ENCODE measurements at regions not wholly inside any gene's neighbourhood (a gene's known extent, or its start where the extent isn't known, plus 50 kb on each side); places are given as distances from the start of the nearest gene placed in this dataset.
"Not testable (repeated sequence)": the region's sequence is repeated elsewhere in the genome, so short reads cannot be mapped to it uniquely, and the experiment has no call there.

- no peaks in the 10 kb centered on the region for H3K4me1 Mint-ChIP-seq
- Histone ChIP-seq H3K4me3 (ENCODE audit: control insufficient read depth in 1 of 2, extremely low read depth in 1 of 2, low read length in 1 of 2) (no peak overlapping the region), H3K4me1 (ENCODE audit: control insufficient read depth in 1 of 2, extremely low read depth in 1 of 2, insufficient read depth in 2 of 2, low read length in 2 of 2) (no peaks in the 10 kb centered on the region), H3K27ac (ENCODE audit: low read length) (no peak overlapping the region), H3K36me3 (ENCODE audit: control insufficient read depth in 2 of 2, extremely low read depth in 1 of 2, insufficient read depth in 1 of 2, low read length in 1 of 2) (no peaks in the 10 kb centered on the region), H3K9me3 (no peaks in the 10 kb centered on the region), H3K27me3 (replicated peaks in 1 of 2; ENCODE audit: control insufficient read depth in 2 of 2, extremely low read depth in 1 of 2, insufficient read depth in 2 of 2, low read length in 1 of 2) (no peaks in the 10 kb centered on the region)
- no peak for ATAC-seq (replicated peaks in 1 of 4)
- H3K9me3 Mint-ChIP-seq = peaks cover 5 to 6% (median 5%) of the 10 kb centered on the region in 3 donors
- no peak overlapping the region for H3K4me3 Mint-ChIP-seq
- DNase-seq = no peak
- POLR2A ChIA-PET = no interaction called here
- H3K27ac Mint-ChIP-seq = no peak overlapping the region
- no peaks in the 10 kb centered on the region for H3K27me3 Mint-ChIP-seq
- H3K36me3 Mint-ChIP-seq = no peaks in the 10 kb centered on the region
- no CpG with 5 or more reads among the region's 4 CpGs for WGBS (ENCODE audit: insufficient coverage)
- CTCF ChIA-PET = no interaction called here
Observed at GRCh38 chr4:64682946-64683345, 273.7 kb upstream of the TECRL start.

- Histone ChIP-seq H3K9me3 (no peaks in the 10 kb centered on the region), H3K36me3 (ENCODE audit: control insufficient read depth in 2 of 2, extremely low read depth in 1 of 2, insufficient read depth in 1 of 2, low read length in 1 of 2) (no peaks in the 10 kb centered on the region), H3K4me3 (ENCODE audit: control insufficient read depth in 1 of 2, extremely low read depth in 1 of 2, low read length in 1 of 2) (no peak overlapping the region), H3K27ac (ENCODE audit: low read length) (no peak overlapping the region), H3K4me1 (ENCODE audit: control insufficient read depth in 1 of 2, extremely low read depth in 1 of 2, insufficient read depth in 2 of 2, low read length in 2 of 2) (no peaks in the 10 kb centered on the region), H3K27me3 (replicated peaks in 1 of 2; ENCODE audit: control insufficient read depth in 2 of 2, extremely low read depth in 1 of 2, insufficient read depth in 2 of 2, low read length in 1 of 2) (no peaks in the 10 kb centered on the region)
- no peaks in the 10 kb centered on the region for H3K27me3 Mint-ChIP-seq
- POLR2A ChIA-PET = no interaction called here
- DNase-seq = no peak
- ATAC-seq (replicated peaks in 1 of 4) = no peak
- no peak overlapping the region for H3K4me3 Mint-ChIP-seq
- H3K36me3 Mint-ChIP-seq = no peaks in the 10 kb centered on the region
- WGBS (ENCODE audit: insufficient coverage) = no CpG with 5 or more reads among the region's 4 CpGs
- H3K4me1 Mint-ChIP-seq = no peaks in the 10 kb centered on the region
- CTCF ChIA-PET = no interaction called here
- no peak overlapping the region for H3K27ac Mint-ChIP-seq
- peaks cover 4 to 6% (median 5%) of the 10 kb centered on the region in 3 donors for H3K9me3 Mint-ChIP-seq
Observed at GRCh38 chr4:64682481-64682880, 273.2 kb upstream of the TECRL start.

- CTCF ChIA-PET = not testable (repeated sequence)
- WGBS (ENCODE audit: insufficient coverage) = no CpG with 5 or more reads among the region's 2 CpGs
Observed at GRCh38 chr4:64673121-64673520, 263.9 kb upstream of the TECRL start.

GRCh38 chr4:64670647-64671046 is 261.4 kb upstream of the TECRL start:
- H3K4me1 ChIP-seq (ENCODE audit: control insufficient read depth in 1 of 2, extremely low read depth in 1 of 2, insufficient read depth in 2 of 2, low read length in 2 of 2) = no peaks in the 10 kb centered on the region
- H3K36me3 ChIP-seq (ENCODE audit: control insufficient read depth in 2 of 2, extremely low read depth in 1 of 2, insufficient read depth in 1 of 2, low read length in 1 of 2) = no peaks in the 10 kb centered on the region
- H3K27me3 ChIP-seq (replicated peaks in 1 of 2; ENCODE audit: control insufficient read depth in 2 of 2, extremely low read depth in 1 of 2, insufficient read depth in 2 of 2, low read length in 1 of 2) = no peaks in the 10 kb centered on the region
- ATAC-seq (replicated peaks in 1 of 4) = no peak
- Mint-ChIP-seq H3K9me3 (peaks cover 3 to 13% (median 12%) of the 10 kb centered on the region in 3 donors), H3K36me3 (no peaks in the 10 kb centered on the region), H3K27ac (no peak overlapping the region), H3K4me3 (no peak overlapping the region), H3K4me1 (no peaks in the 10 kb centered on the region), H3K27me3 (no peaks in the 10 kb centered on the region)
- ChIA-PET POLR2A (no interaction called here), CTCF (no interaction called here)
- 68% methylated on average over 6 of the region's 6 CpGs for WGBS (ENCODE audit: insufficient coverage)
- no peak overlapping the region for H3K27ac ChIP-seq (ENCODE audit: low read length)
- no peaks in the 10 kb centered on the region for H3K9me3 ChIP-seq
- no peak for DNase-seq
- no peak overlapping the region for H3K4me3 ChIP-seq (ENCODE audit: control insufficient read depth in 1 of 2, extremely low read depth in 1 of 2, low read length in 1 of 2)

More at GRCh38 chr4:64673121-64673520, 263.9 kb upstream of the TECRL start:
- DNase-seq; POLR2A ChIA-PET; H3K36me3 Mint-ChIP-seq; H3K36me3 ChIP-seq (ENCODE audit: control insufficient read depth in 2 of 2, extremely low read depth in 1 of 2, insufficient read depth in 1 of 2, low read length in 1 of 2); H3K4me3 ChIP-seq (ENCODE audit: control insufficient read depth in 1 of 2, extremely low read depth in 1 of 2, low read length in 1 of 2); H3K27me3 ChIP-seq (replicated peaks in 1 of 2; ENCODE audit: control insufficient read depth in 2 of 2, extremely low read depth in 1 of 2, insufficient read depth in 2 of 2, low read length in 1 of 2); H3K4me1 ChIP-seq (ENCODE audit: control insufficient read depth in 1 of 2, extremely low read depth in 1 of 2, insufficient read depth in 2 of 2, low read length in 2 of 2); H3K4me1 Mint-ChIP-seq; H3K27ac Mint-ChIP-seq; H3K27ac ChIP-seq (ENCODE audit: low read length); H3K27me3 Mint-ChIP-seq; H3K9me3 ChIP-seq; ATAC-seq (replicated peaks in 1 of 4); H3K4me3 Mint-ChIP-seq: not testable (repeated sequence)
- peaks cover 16 to 28% (median 22%) of the 10 kb centered on the region in 3 donors for H3K9me3 Mint-ChIP-seq

- H3K27ac Mint-ChIP-seq = no peak overlapping the region
- no peaks in the 10 kb centered on the region for H3K36me3 Mint-ChIP-seq
- CTCF ChIA-PET = no interaction called here
- no CpG with 5 or more reads among the region's 3 CpGs for WGBS (ENCODE audit: insufficient coverage)
- no peak for ATAC-seq (replicated peaks in 1 of 4)
- H3K27ac ChIP-seq (ENCODE audit: low read length) = no peak overlapping the region
- no peaks in the 10 kb centered on the region for H3K4me1 Mint-ChIP-seq
- H3K27me3 ChIP-seq (replicated peaks in 1 of 2; ENCODE audit: control insufficient read depth in 2 of 2, extremely low read depth in 1 of 2, insufficient read depth in 2 of 2, low read length in 1 of 2) = no peaks in the 10 kb centered on the region
- H3K4me3 Mint-ChIP-seq = no peak overlapping the region
- DNase-seq = no peak
- no peaks in the 10 kb centered on the region for H3K36me3 ChIP-seq (ENCODE audit: control insufficient read depth in 2 of 2, extremely low read depth in 1 of 2, insufficient read depth in 1 of 2, low read length in 1 of 2)
- no peaks in the 10 kb centered on the region for H3K9me3 ChIP-seq
- H3K9me3 Mint-ChIP-seq = peaks cover 4 to 11% (median 5%) of the 10 kb centered on the region in 3 donors
- POLR2A ChIA-PET = no interaction called here
- H3K4me1 ChIP-seq (ENCODE audit: control insufficient read depth in 1 of 2, extremely low read depth in 1 of 2, insufficient read depth in 2 of 2, low read length in 2 of 2) = no peaks in the 10 kb centered on the region
- no peaks in the 10 kb centered on the region for H3K27me3 Mint-ChIP-seq
- H3K4me3 ChIP-seq (ENCODE audit: control insufficient read depth in 1 of 2, extremely low read depth in 1 of 2, low read length in 1 of 2) = no peak overlapping the region
Observed at GRCh38 chr4:64643841-64644240, 234.6 kb upstream of the TECRL start.

- Histone ChIP-seq H3K4me3 (ENCODE audit: control insufficient read depth in 1 of 2, extremely low read depth in 1 of 2, low read length in 1 of 2) (no peak overlapping the region), H3K27ac (ENCODE audit: low read length) (no peak overlapping the region), H3K4me1 (ENCODE audit: control insufficient read depth in 1 of 2, extremely low read depth in 1 of 2, insufficient read depth in 2 of 2, low read length in 2 of 2) (no peaks in the 10 kb centered on the region), H3K9me3 (no peaks in the 10 kb centered on the region), H3K27me3 (replicated peaks in 1 of 2; ENCODE audit: control insufficient read depth in 2 of 2, extremely low read depth in 1 of 2, insufficient read depth in 2 of 2, low read length in 1 of 2) (no peaks in the 10 kb centered on the region), H3K36me3 (ENCODE audit: control insufficient read depth in 2 of 2, extremely low read depth in 1 of 2, insufficient read depth in 1 of 2, low read length in 1 of 2) (no peaks in the 10 kb centered on the region)
- H3K27ac Mint-ChIP-seq = no peak overlapping the region
- no peaks in the 10 kb centered on the region for H3K4me1 Mint-ChIP-seq
- no peak overlapping the region for H3K4me3 Mint-ChIP-seq
- no peak for DNase-seq
- H3K9me3 Mint-ChIP-seq = peaks cover 2 to 11% (median 4%) of the 10 kb centered on the region in 3 donors
- no peaks in the 10 kb centered on the region for H3K27me3 Mint-ChIP-seq
- CTCF ChIA-PET = no interaction called here
- no CpG with 5 or more reads among the region's 1 CpG for WGBS (ENCODE audit: insufficient coverage)
- ATAC-seq (replicated peaks in 1 of 4) = no peak
- POLR2A ChIA-PET = no interaction called here
- no peaks in the 10 kb centered on the region for H3K36me3 Mint-ChIP-seq
Observed at GRCh38 chr4:64642936-64643335, 233.7 kb upstream of the TECRL start.

- H3K27me3 ChIP-seq (replicated peaks in 1 of 2; ENCODE audit: control insufficient read depth in 2 of 2, extremely low read depth in 1 of 2, insufficient read depth in 2 of 2, low read length in 1 of 2); CTCF ChIA-PET; H3K36me3 Mint-ChIP-seq; H3K4me3 ChIP-seq (ENCODE audit: control insufficient read depth in 1 of 2, extremely low read depth in 1 of 2, low read length in 1 of 2); H3K36me3 ChIP-seq (ENCODE audit: control insufficient read depth in 2 of 2, extremely low read depth in 1 of 2, insufficient read depth in 1 of 2, low read length in 1 of 2); H3K4me1 Mint-ChIP-seq; POLR2A ChIA-PET; H3K27ac ChIP-seq (ENCODE audit: low read length); H3K27ac Mint-ChIP-seq; DNase-seq; H3K9me3 Mint-ChIP-seq; H3K4me1 ChIP-seq (ENCODE audit: control insufficient read depth in 1 of 2, extremely low read depth in 1 of 2, insufficient read depth in 2 of 2, low read length in 2 of 2); H3K4me3 Mint-ChIP-seq; ATAC-seq (replicated peaks in 1 of 4); H3K27me3 Mint-ChIP-seq; H3K9me3 ChIP-seq: not testable (repeated sequence)
- 86% methylated on average over 12 of the region's 21 CpGs for WGBS (ENCODE audit: insufficient coverage)
Observed at GRCh38 chr4:64640402-64640801, 231.2 kb upstream of the TECRL start.
